ENCODE measurements at regions not wholly inside any gene's neighbourhood (a gene's known extent, or its start where the extent isn't known, plus 50 kb on each side); places are given as distances from the start of the nearest gene placed in this dataset.

GRCh38 chr4:182113779-182114178 is 129.4 kb upstream of the TENM3 start:
- Histone ChIP-seq H3K27me3 (peaks cover 0 to 2% (median 0%) of the 10 kb centered on the region in 7 donors), H3K36me3 (no peaks in the 10 kb centered on the region), H3K4me1 (no peaks in the 10 kb centered on the region), H3K9me3 (peaks cover 0 to 12% (median 0%) of the 10 kb centered on the region in 11 donors), H3K27ac (no peak overlapping the region), H3K4me3 (no peak overlapping the region)
- intact Hi-C loops (cut with DNase I) = no loop called here
- no peak for TF ChIP-seq CTCF (IDR thresholded peaks at IDR 0.05)
- DNase-seq (no peak), ATAC-seq (no peak)

- DNase-seq (no peak), ATAC-seq (no peak)
- intact Hi-C loops (cut with DNase I) = no loop called here
- no peaks in the 10 kb centered on the region for H3K36me3 ChIP-seq
- H3K27ac ChIP-seq = no peak overlapping the region
- no peak overlapping the region for H3K4me3 ChIP-seq
- WGBS, 2 donors = 89 to 91% methylated on average over 7 of the region's 7 CpGs
- no peak for TF ChIP-seq CTCF (IDR thresholded peaks at IDR 0.05)
- peaks cover 0 to 27% (median 15%) of the 10 kb centered on the region in 11 donors for H3K9me3 ChIP-seq
- no peaks in the 10 kb centered on the region for H3K4me1 ChIP-seq
- H3K27me3 ChIP-seq = peaks cover 0 to 4% (median 0%) of the 10 kb centered on the region in 7 donors
Measured at GRCh38 chr4:182124359-182124758, 118.8 kb upstream of the TENM3 start.

- H3K27me3 ChIP-seq = peaks cover 0 to 4% (median 0%) of the 10 kb centered on the region in 7 donors
- ATAC-seq (no peak), DNase-seq (no peak)
- H3K4me1 ChIP-seq = no peaks in the 10 kb centered on the region
- no peak overlapping the region for H3K27ac ChIP-seq
- TF ChIP-seq CTCF (IDR thresholded peaks at IDR 0.05) = no peak
- peaks cover 0 to 27% (median 15%) of the 10 kb centered on the region in 11 donors for H3K9me3 ChIP-seq
- no peak overlapping the region for H3K4me3 ChIP-seq
- 80 to 82% methylated on average over 5 of the region's 5 CpGs for WGBS, 2 donors
- H3K36me3 ChIP-seq = no peaks in the 10 kb centered on the region
- intact Hi-C loops (cut with DNase I) = no loop called here
Measured at GRCh38 chr4:182126096-182126495, 117.1 kb upstream of the TENM3 start.

- Histone ChIP-seq H3K27ac (no peak overlapping the region), H3K4me3 (no peak overlapping the region), H3K36me3 (no peaks in the 10 kb centered on the region), H3K4me1 (no peaks in the 10 kb centered on the region), H3K27me3 (peaks cover 0 to 4% (median 0%) of the 10 kb centered on the region in 7 donors), H3K9me3 (peaks cover 0 to 23% (median 15%) of the 10 kb centered on the region in 11 donors)
- DNase-seq (no peak), ATAC-seq (no peak)
- WGBS, 2 donors = 89 to 91% methylated on average over 2 of the region's 2 CpGs
- no peak for TF ChIP-seq CTCF (IDR thresholded peaks at IDR 0.05)
- intact Hi-C loops (cut with DNase I) = no loop called here
Measured at GRCh38 chr4:182126603-182127002, 116.6 kb upstream of the TENM3 start.
